Neural progenitor cell (in vitro differentiated cells): ENCODE measurements at regions not wholly inside any gene's neighbourhood (a gene's known extent, or its start where the extent isn't known, plus 50 kb on each side); places are given as distances from the start of the nearest gene placed in this dataset.

ENCODE experiments used
- DNase-seq: peaks from one replicate; pipeline ENCODE4 v3.0.0-alpha.2; 2016; ENCODE audit warnings: low spot score
- H2AFZ ChIP-seq: fragments of 200-600 bp; sonication (generic); replicated peaks from 2 replicates; pipeline ENCODE4 v1.6.1; 2016; ENCODE audit warnings: antibody characterized with exemption
- H3F3A ChIP-seq: fragments of 200-600 bp; sonication (generic); 2 replicates; pipeline ENCODE4 v1.6.1; 2016; ENCODE audit warnings: antibody characterized with exemption, low read depth
- H3K27ac ChIP-seq: fragments of 200-600 bp; sonication (generic); 2 replicates; pipeline ENCODE4 v1.5.1; 2016; ENCODE audit warnings: mild to moderate bottlenecking
- H3K27me3 ChIP-seq: fragments of 200-600 bp; sonication (generic); 2 replicates; pipeline ENCODE4 v1.6.1; 2016; ENCODE audit warnings: mild to moderate bottlenecking, moderate library complexity
- H3K36me3 ChIP-seq: fragments of 200-600 bp; sonication (generic); 2 replicates; pipeline ENCODE4 v1.5.1; 2016
- H3K4me1 ChIP-seq: fragments of 200-600 bp; sonication (generic); 2 replicates; pipeline ENCODE4 v1.6.1; 2016; ENCODE audit warnings: mixed run types
- H3K4me2 ChIP-seq: fragments of 200-600 bp; sonication (generic); 2 replicates; pipeline ENCODE4 v1.6.1; 2016
- H3K4me3 ChIP-seq: fragments of 200-600 bp; sonication (generic); 2 replicates; pipeline ENCODE4 v1.5.1; 2016
- H3K79me2 ChIP-seq: fragments of 200-600 bp; sonication (generic); 2 replicates; pipeline ENCODE4 v1.6.1; 2016; ENCODE audit warnings: low read depth
- H3K9ac ChIP-seq: fragments of 200-600 bp; sonication (generic); 2 replicates; pipeline ENCODE4 v1.6.1; 2016
- H3K9me3 ChIP-seq: fragments of 200-600 bp; sonication (generic); 2 replicates; pipeline ENCODE4 v1.5.1; 2016; ENCODE audit warnings: low read depth
- H4K20me1 ChIP-seq: fragments of 200-600 bp; sonication (generic); 2 replicates; pipeline ENCODE4 v1.6.1; 2016; ENCODE audit warnings: low read depth
- H3K27ac Mint-ChIP-seq: 3 replicates; pipeline ENCODE4 v1.8.0; 2021; ENCODE audit warnings: mixed read lengths
- H3K27me3 Mint-ChIP-seq: 2 replicates; pipeline ENCODE4 v1.8.0; 2022; ENCODE audit warnings: low read depth, mild to moderate bottlenecking, inconsistent platforms, moderate library complexity, mixed read lengths; ENCODE audit not compliant: insufficient read depth
- H3K36me3 Mint-ChIP-seq: 3 replicates; pipeline ENCODE4 v1.8.0; 2021; ENCODE audit warnings: mixed read lengths
- H3K4me1 Mint-ChIP-seq: 3 replicates; pipeline ENCODE4 v1.8.0; 2021; ENCODE audit warnings: mixed read lengths
- H3K4me3 Mint-ChIP-seq: 3 replicates; pipeline ENCODE4 v1.8.0; 2021; ENCODE audit warnings: mild to moderate bottlenecking, moderate library complexity, mixed read lengths
- H3K9me3 Mint-ChIP-seq: 3 replicates; pipeline ENCODE4 v1.8.0; 2020; ENCODE audit warnings: mixed read lengths
- CTCF ChIP-seq: fragments of 200-600 bp; sonication (generic); IDR thresholded peaks from 2 replicates; pipeline ENCODE4 v1.5.1; 2017; ENCODE audit warnings: antibody characterized with exemption, mild to moderate bottlenecking
- EZH2 ChIP-seq: fragments of 200-600 bp; sonication (generic); IDR thresholded peaks from 2 replicates; pipeline ENCODE4 v1.6.1; 2017; ENCODE audit warnings: antibody characterized with exemption, mild to moderate bottlenecking, moderate library complexity
- EZH2phosphoT487 ChIP-seq: fragments of 200-600 bp; sonication (generic); IDR thresholded peaks from 2 replicates; pipeline ENCODE4 v1.6.1; 2017; ENCODE audit warnings: antibody characterized with exemption

- Mint-ChIP-seq H3K36me3 (no peaks in the 10 kb centered on the region), H3K4me1 (no peaks in the 10 kb centered on the region), H3K27ac (no peak overlapping the region), H3K27me3 (peaks cover 5% of the 10 kb centered on the region), H3K9me3 (peaks cover 5% of the 10 kb centered on the region), H3K4me3 (no peak overlapping the region)
- Histone ChIP-seq H3K27me3 (no peaks in the 10 kb centered on the region), H3K36me3 (no peaks in the 10 kb centered on the region), H3K27ac (no peak overlapping the region), H3K79me2 (no peaks in the 10 kb centered on the region), H3K4me1 (no peaks in the 10 kb centered on the region), H3F3A (no peaks in the 10 kb centered on the region), H3K9ac (no peak overlapping the region), H2AFZ (no peak overlapping the region), H3K4me2 (no peak overlapping the region), H3K4me3 (no peak overlapping the region), H4K20me1 (no peaks in the 10 kb centered on the region), H3K9me3 (no peaks in the 10 kb centered on the region)
- TF ChIP-seq EZH2 (no peak), CTCF (no peak), EZH2phosphoT487 (no peak)
- DNase-seq, result no peak
These were observed 648.3 kb upstream of the CFAP20DC start for GRCh38 chr3:59698091-59698490.

- no peaks in the 10 kb centered on the region for H3K9me3 ChIP-seq
- Mint-ChIP-seq H3K4me1 (no peaks in the 10 kb centered on the region), H3K9me3 (peaks cover 13% of the 10 kb centered on the region), H3K36me3 (no peaks in the 10 kb centered on the region), H3K27me3 (peaks cover 7% of the 10 kb centered on the region), H3K4me3 (no peak overlapping the region), H3K27ac (no peak overlapping the region)
- H3K27ac ChIP-seq, result no peak overlapping the region
- H3K9ac ChIP-seq, result no peak overlapping the region
- no peaks in the 10 kb centered on the region for H3K27me3 ChIP-seq
- no peaks in the 10 kb centered on the region for H4K20me1 ChIP-seq
- H3K4me2 ChIP-seq, result no peak overlapping the region
- DNase-seq, result no peak
- no peaks in the 10 kb centered on the region for H3K4me1 ChIP-seq
- TF ChIP-seq EZH2phosphoT487, result no peak
- TF ChIP-seq EZH2, result no peak
- TF ChIP-seq CTCF, result no peak
- no peak overlapping the region for H2AFZ ChIP-seq
- no peaks in the 10 kb centered on the region for H3F3A ChIP-seq
- no peaks in the 10 kb centered on the region for H3K36me3 ChIP-seq
- no peaks in the 10 kb centered on the region for H3K79me2 ChIP-seq
- H3K4me3 ChIP-seq, result no peak overlapping the region
These were observed 647.0 kb upstream of the CFAP20DC start for GRCh38 chr3:59696783-59697182.

GRCh38 chr3:59695860-59696259 lies 646.0 kb upstream of the CFAP20DC start:
- H3K4me3 Mint-ChIP-seq, result no peak overlapping the region

More at GRCh38 chr3:59695860-59696259, 646.0 kb upstream of the CFAP20DC start:
- peaks cover 13% of the 10 kb centered on the region for H3K9me3 Mint-ChIP-seq
- H3F3A ChIP-seq, result no peaks in the 10 kb centered on the region
- no peaks in the 10 kb centered on the region for H3K79me2 ChIP-seq
- no peak for DNase-seq
- TF ChIP-seq EZH2phosphoT487 (no peak), CTCF (no peak), EZH2 (no peak)
- H3K9ac ChIP-seq, result no peak overlapping the region
- H3K27ac Mint-ChIP-seq, result no peak overlapping the region
- no peaks in the 10 kb centered on the region for H3K9me3 ChIP-seq
- H3K4me1 Mint-ChIP-seq, result no peaks in the 10 kb centered on the region
- H3K36me3 Mint-ChIP-seq, result no peaks in the 10 kb centered on the region
- no peak overlapping the region for H3K27ac ChIP-seq
- peaks cover 7% of the 10 kb centered on the region for H3K27me3 Mint-ChIP-seq
- no peaks in the 10 kb centered on the region for H4K20me1 ChIP-seq
- no peaks in the 10 kb centered on the region for H3K36me3 ChIP-seq
- H3K27me3 ChIP-seq, result no peaks in the 10 kb centered on the region
- no peak overlapping the region for H3K4me2 ChIP-seq
- no peak overlapping the region for H3K4me3 ChIP-seq
- H2AFZ ChIP-seq, result no peak overlapping the region
- no peaks in the 10 kb centered on the region for H3K4me1 ChIP-seq
